ENCODE measurements at regions not wholly inside any gene's neighbourhood (a gene's known extent, or its start where the extent isn't known, plus 50 kb on each side); places are given as distances from the start of the nearest gene placed in this dataset.

DNA sequence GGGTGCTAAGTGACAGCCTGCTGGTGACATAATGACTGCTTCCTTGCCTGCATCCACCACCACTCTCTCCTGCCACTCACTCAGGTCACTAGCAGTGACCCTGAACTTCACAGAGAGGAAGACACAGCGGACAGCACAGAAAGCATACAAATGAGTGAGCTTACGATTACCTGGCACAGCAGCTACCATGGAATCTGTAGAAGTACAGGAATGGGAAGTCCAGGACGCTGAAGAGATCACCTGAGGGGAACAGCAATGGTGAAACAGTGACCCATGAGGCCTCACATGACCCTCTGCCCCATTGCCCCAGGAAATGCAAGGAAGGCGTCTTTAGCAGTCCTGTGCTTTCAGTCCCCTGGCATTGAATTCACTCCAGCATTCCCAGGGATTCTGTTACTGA is 96.7 kb upstream of the RIOK3 start:
- TF ChIP-seq, protein P1, sequence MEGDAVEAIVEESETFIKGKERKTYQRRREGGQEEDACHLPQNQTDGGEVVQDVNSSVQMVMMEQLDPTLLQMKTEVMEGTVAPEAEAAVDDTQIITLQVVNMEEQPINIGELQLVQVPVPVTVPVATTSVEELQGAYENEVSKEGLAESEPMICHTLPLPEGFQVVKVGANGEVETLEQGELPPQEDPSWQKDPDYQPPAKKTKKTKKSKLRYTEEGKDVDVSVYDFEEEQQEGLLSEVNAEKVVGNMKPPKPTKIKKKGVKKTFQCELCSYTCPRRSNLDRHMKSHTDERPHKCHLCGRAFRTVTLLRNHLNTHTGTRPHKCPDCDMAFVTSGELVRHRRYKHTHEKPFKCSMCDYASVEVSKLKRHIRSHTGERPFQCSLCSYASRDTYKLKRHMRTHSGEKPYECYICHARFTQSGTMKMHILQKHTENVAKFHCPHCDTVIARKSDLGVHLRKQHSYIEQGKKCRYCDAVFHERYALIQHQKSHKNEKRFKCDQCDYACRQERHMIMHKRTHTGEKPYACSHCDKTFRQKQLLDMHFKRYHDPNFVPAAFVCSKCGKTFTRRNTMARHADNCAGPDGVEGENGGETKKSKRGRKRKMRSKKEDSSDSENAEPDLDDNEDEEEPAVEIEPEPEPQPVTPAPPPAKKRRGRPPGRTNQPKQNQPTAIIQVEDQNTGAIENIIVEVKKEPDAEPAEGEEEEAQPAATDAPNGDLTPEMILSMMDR (IDR thresholded peaks at IDR 0.05) = no peak
- TF ChIP-seq POLR2A (IDR thresholded peaks at IDR 0.05) = no peak
